GM12878 (cell line): ENCODE measurements at regions not wholly inside any gene's neighbourhood (a gene's known extent, or its start where the extent isn't known, plus 50 kb on each side); places are given as distances from the start of the nearest gene placed in this dataset.

Experiments
- ATAC-seq: fragments of 200-7000 bp; cut with Tn5 transposase; 3 replicates; pipeline ENCODE4 v1.9.1; 2020; ENCODE audit warnings: mild to moderate bottlenecking, moderate library complexity
- BruUV-seq: library from RNA; stranded (reverse); fragments of 400-500 nt; replicated peaks from 2 replicates; lab custom pipeline; 2021; lab: Mats Ljungman, UMichigan
- CTCF ChIA-PET: fragments of 300-600 bp; sonication (Branson Sonifier 250); formaldehyde crosslinking; extraction: SDS; loops from one replicate; lab custom pipeline; 2021; ENCODE audit warnings: inconsistent platforms; lab: Yijun Ruan, JAX
- POLR2A ChIA-PET: fragments of 350-600 bp; formaldehyde crosslinking; extraction: SDS; loops from one replicate; lab custom pipeline; 2021; ENCODE audit warnings: inconsistent platforms; lab: Charles Lee
- RAD21 ChIA-PET: fragments of 300-600 bp; sonication (Branson Sonifier 250); formaldehyde crosslinking; loops from one replicate; lab custom pipeline; 2023; ENCODE audit warnings: antibody characterized with exemption; ENCODE audit not compliant: unreplicated experiment; lab: Charles Lee
- SMC1A ChIA-PET: fragments of 300-600 bp; sonication (Branson Sonifier 250); formaldehyde crosslinking; loops from one replicate; lab custom pipeline; 2023; ENCODE audit not compliant: unreplicated experiment, uncharacterized antibody; lab: Charles Lee
- DNase-seq: peaks from one replicate; pipeline ENCODE4 v3.0.0-alpha.2; 2011; ENCODE audit warnings: low read depth, low spot score
- FAIRE-seq: peaks from 3 replicates; lab custom pipeline; 2011; peaks lifted over from hg19 to GRCh38; lab: Jason Lieb, UNC
- H2AFZ ChIP-seq: 2 replicates; pipeline ENCODE4 v1.6.0; 2011; ENCODE audit warnings: low read depth, low read length, control low read depth; ENCODE audit not compliant: control insufficient read depth
- H3K27ac ChIP-seq: 2 replicates; pipeline ENCODE4 v1.5.1; 2011; ENCODE audit warnings: control low read depth; ENCODE audit not compliant: control insufficient read depth, insufficient read depth
- H3K27me3 ChIP-seq, 2 experiments: replicated peaks in 1 of 2; 2 replicates each; pipeline versions ENCODE4 v1.6.0 to v1.6.1; 2011; ENCODE audit warnings: low read length in 1 of 2; ENCODE audit not compliant: control insufficient read depth in 2 of 2, insufficient read depth in 2 of 2
- H3K36me3 ChIP-seq, 2 experiments: 2 replicates each; pipeline ENCODE4 v1.5.1; 2011; ENCODE audit warnings: low read length in 1 of 2; ENCODE audit not compliant: control insufficient read depth in 2 of 2, insufficient read depth in 2 of 2
- H3K4me1 ChIP-seq: 2 replicates; pipeline ENCODE4 v1.6.1; 2011; ENCODE audit warnings: mild to moderate bottlenecking, low read length, moderate library complexity, mixed read lengths; ENCODE audit not compliant: control insufficient read depth, insufficient read depth
- H3K4me2 ChIP-seq: 2 replicates; pipeline ENCODE4 v1.6.0; 2011; ENCODE audit warnings: control low read depth; ENCODE audit not compliant: control insufficient read depth, insufficient read depth
- H3K4me3 ChIP-seq: fragments of 200-600 bp; sonication (generic); 2 replicates; pipeline ENCODE4 v1.5.1; 2016
- H3K79me2 ChIP-seq: 2 replicates; pipeline ENCODE4 v1.6.0; 2011; ENCODE audit warnings: low read length; ENCODE audit not compliant: control insufficient read depth, insufficient read depth
- H3K9ac ChIP-seq: 2 replicates; pipeline ENCODE4 v1.8.0; 2011; ENCODE audit warnings: low read length, control low read depth, mixed read lengths; ENCODE audit not compliant: control insufficient read depth, insufficient read depth
- H3K9me3 ChIP-seq: replicated peaks from 3 replicates; pipeline ENCODE4 v1.5.1; 2011; ENCODE audit warnings: mild to moderate bottlenecking, low read length; ENCODE audit not compliant: control insufficient read depth, insufficient read depth
- H4K20me1 ChIP-seq: 2 replicates; pipeline ENCODE4 v1.6.0; 2011; ENCODE audit not compliant: control insufficient read depth, insufficient read depth
- MTA3 ChIP-seq: IDR thresholded peaks from 2 replicates; pipeline ENCODE4 v1.6.1; 2012; ENCODE audit warnings: low read length, inconsistent platforms, borderline replicate concordance
- NFIC ChIP-seq: IDR thresholded peaks from 2 replicates; pipeline ENCODE4 v1.6.1; 2012; ENCODE audit warnings: low read depth, mild to moderate bottlenecking, inconsistent platforms, low read length, moderate library complexity
- PAX8 ChIP-seq: fragments of 450-650 bp; IDR thresholded peaks from 2 replicates; pipeline ENCODE4 v1.6.1; 2017; ENCODE audit warnings: mild to moderate bottlenecking, moderate library complexity
- SMC3 ChIP-seq: IDR thresholded peaks from 2 replicates; pipeline ENCODE4 v1.6.1; 2011; ENCODE audit warnings: low read length, improper control_type of control experiment, borderline replicate concordance
- ZNF274 ChIP-seq: IDR thresholded peaks from one replicate; pipeline ENCODE4 v1.8.0; 2011; ENCODE audit not compliant: insufficient read length, insufficient read depth
- ZNF384 ChIP-seq: IDR thresholded peaks from 2 replicates; pipeline ENCODE4 v1.6.1; 2012; ENCODE audit warnings: low read depth, mild to moderate bottlenecking, low read length, improper control_type of control experiment, borderline replicate concordance
- ZSCAN29 ChIP-seq: fragments of 450-650 bp; IDR thresholded peaks from 2 replicates; pipeline ENCODE4 v1.6.1; 2017; ENCODE audit warnings: mild to moderate bottlenecking, moderate library complexity
- in situ Hi-C: fragments of 300-500 bp; cut with MboI; formaldehyde crosslinking; loops from 9 replicates; pipeline ENCODE4 v1.14.3; 2018; ENCODE audit warnings: mixed read lengths
- intact Hi-C: fragments of 100-400 bp; cut with micrococcal nuclease; formaldehyde crosslinking; loops from one replicate; pipeline ENCODE4 v1.14.2; 2022; ENCODE audit not compliant: unreplicated experiment
- TF ChIP-seq, protein P1 (sequence below): fragments of 450-650 bp; IDR thresholded peaks from 2 replicates; pipeline ENCODE4 v1.6.1; 2017; ENCODE audit warnings: mild to moderate bottlenecking, moderate library complexity
- TF ChIP-seq, protein P2 (sequence below): fragments of 450-650 bp; formaldehyde crosslinking; IDR thresholded peaks from 2 replicates; pipeline ENCODE4 v1.4.0; 2020; ENCODE audit warnings: mild to moderate bottlenecking, moderate library complexity

DNA sequence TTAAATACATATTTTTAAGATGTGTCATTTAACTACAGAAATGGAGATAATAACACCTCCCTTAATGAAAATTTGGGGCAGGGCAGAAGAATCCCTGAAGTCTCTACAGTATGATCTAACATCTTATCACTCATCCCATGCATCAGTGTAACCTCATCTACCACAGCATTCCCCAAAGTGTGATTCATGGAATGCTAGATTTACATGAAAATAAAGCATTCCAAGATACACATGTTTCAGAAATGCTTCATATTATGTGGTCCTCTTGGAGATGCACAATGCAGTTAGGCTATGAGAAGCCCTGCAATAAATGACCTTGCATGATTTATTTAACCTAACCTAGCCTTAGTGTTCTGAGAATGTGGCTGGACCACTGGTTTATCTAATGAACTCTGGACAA is 166.9 kb upstream of the SYT6 start:
- no peak overlapping the region for H3K9ac ChIP-seq
- TF ChIP-seq MTA3 = no peak
- TF ChIP-seq ZNF384 = no peak
- TF ChIP-seq, protein P1, sequence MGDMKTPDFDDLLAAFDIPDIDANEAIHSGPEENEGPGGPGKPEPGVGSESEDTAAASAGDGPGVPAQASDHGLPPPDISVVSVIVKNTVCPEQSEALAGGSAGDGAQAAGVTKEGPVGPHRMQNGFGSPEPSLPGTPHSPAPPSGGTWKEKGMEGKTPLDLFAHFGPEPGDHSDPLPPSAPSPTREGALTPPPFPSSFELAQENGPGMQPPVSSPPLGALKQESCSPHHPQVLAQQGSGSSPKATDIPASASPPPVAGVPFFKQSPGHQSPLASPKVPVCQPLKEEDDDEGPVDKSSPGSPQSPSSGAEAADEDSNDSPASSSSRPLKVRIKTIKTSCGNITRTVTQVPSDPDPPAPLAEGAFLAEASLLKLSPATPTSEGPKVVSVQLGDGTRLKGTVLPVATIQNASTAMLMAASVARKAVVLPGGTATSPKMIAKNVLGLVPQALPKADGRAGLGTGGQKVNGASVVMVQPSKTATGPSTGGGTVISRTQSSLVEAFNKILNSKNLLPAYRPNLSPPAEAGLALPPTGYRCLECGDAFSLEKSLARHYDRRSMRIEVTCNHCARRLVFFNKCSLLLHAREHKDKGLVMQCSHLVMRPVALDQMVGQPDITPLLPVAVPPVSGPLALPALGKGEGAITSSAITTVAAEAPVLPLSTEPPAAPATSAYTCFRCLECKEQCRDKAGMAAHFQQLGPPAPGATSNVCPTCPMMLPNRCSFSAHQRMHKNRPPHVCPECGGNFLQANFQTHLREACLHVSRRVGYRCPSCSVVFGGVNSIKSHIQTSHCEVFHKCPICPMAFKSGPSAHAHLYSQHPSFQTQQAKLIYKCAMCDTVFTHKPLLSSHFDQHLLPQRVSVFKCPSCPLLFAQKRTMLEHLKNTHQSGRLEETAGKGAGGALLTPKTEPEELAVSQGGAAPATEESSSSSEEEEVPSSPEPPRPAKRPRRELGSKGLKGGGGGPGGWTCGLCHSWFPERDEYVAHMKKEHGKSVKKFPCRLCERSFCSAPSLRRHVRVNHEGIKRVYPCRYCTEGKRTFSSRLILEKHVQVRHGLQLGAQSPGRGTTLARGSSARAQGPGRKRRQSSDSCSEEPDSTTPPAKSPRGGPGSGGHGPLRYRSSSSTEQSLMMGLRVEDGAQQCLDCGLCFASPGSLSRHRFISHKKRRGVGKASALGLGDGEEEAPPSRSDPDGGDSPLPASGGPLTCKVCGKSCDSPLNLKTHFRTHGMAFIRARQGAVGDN = no peak
- TF ChIP-seq NFIC = no peak
- no peak for TF ChIP-seq ZNF274
- no peak for TF ChIP-seq ZSCAN29
- no peak for TF ChIP-seq SMC3
- TF ChIP-seq, protein P2, sequence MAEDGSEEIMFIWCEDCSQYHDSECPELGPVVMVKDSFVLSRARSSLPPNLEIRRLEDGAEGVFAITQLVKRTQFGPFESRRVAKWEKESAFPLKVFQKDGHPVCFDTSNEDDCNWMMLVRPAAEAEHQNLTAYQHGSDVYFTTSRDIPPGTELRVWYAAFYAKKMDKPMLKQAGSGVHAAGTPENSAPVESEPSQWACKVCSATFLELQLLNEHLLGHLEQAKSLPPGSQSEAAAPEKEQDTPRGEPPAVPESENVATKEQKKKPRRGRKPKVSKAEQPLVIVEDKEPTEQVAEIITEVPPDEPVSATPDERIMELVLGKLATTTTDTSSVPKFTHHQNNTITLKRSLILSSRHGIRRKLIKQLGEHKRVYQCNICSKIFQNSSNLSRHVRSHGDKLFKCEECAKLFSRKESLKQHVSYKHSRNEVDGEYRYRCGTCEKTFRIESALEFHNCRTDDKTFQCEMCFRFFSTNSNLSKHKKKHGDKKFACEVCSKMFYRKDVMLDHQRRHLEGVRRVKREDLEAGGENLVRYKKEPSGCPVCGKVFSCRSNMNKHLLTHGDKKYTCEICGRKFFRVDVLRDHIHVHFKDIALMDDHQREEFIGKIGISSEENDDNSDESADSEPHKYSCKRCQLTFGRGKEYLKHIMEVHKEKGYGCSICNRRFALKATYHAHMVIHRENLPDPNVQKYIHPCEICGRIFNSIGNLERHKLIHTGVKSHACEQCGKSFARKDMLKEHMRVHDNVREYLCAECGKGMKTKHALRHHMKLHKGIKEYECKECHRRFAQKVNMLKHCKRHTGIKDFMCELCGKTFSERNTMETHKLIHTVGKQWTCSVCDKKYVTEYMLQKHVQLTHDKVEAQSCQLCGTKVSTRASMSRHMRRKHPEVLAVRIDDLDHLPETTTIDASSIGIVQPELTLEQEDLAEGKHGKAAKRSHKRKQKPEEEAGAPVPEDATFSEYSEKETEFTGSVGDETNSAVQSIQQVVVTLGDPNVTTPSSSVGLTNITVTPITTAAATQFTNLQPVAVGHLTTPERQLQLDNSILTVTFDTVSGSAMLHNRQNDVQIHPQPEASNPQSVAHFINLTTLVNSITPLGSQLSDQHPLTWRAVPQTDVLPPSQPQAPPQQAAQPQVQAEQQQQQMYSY = no peak
- no peak for TF ChIP-seq PAX8
- TF ChIP-seq, all 136 proteins: peak for 0
- BruUV-seq = no TSS peak
- Histone ChIP-seq H2AFZ (no peak overlapping the region), H4K20me1 (no peaks in the 10 kb centered on the region), H3K4me2 (no peak overlapping the region), H3K27ac (no peak overlapping the region), H3K36me3 (no peaks in the 10 kb centered on the region), H3K27me3 (no peaks in the 10 kb centered on the region), H3K4me3 (no peak overlapping the region), H3K9me3 (no peaks in the 10 kb centered on the region), H3K4me1 (no peaks in the 10 kb centered on the region), H3K79me2 (no peaks in the 10 kb centered on the region)
- ChIA-PET CTCF (no interaction called here), RAD21 (no interaction called here), POLR2A (no interaction called here), SMC1A (no interaction called here)
- in situ Hi-C loops = no loop called here
- FAIRE-seq = no peak
- no peak for DNase-seq
- ATAC-seq = no peak
- intact Hi-C loops = no loop called here
